ENCODE measurements at regions not wholly inside any gene's neighbourhood (a gene's known extent, or its start where the extent isn't known, plus 50 kb on each side); places are given as distances from the start of the nearest gene placed in this dataset.

- no peak for DNase-seq
These were observed 179.6 kb upstream of the IRX3 start for GRCh38 chr16:54466233-54466632.

- no peak for DNase-seq
These were observed 178.5 kb upstream of the IRX3 start for GRCh38 chr16:54465063-54465462.

GRCh38 chr16:54462771-54463170 lies 176.2 kb upstream of the IRX3 start:
- no peak for DNase-seq

- no peak for DNase-seq
These were observed 175.6 kb upstream of the IRX3 start for GRCh38 chr16:54462151-54462651.

DNA sequence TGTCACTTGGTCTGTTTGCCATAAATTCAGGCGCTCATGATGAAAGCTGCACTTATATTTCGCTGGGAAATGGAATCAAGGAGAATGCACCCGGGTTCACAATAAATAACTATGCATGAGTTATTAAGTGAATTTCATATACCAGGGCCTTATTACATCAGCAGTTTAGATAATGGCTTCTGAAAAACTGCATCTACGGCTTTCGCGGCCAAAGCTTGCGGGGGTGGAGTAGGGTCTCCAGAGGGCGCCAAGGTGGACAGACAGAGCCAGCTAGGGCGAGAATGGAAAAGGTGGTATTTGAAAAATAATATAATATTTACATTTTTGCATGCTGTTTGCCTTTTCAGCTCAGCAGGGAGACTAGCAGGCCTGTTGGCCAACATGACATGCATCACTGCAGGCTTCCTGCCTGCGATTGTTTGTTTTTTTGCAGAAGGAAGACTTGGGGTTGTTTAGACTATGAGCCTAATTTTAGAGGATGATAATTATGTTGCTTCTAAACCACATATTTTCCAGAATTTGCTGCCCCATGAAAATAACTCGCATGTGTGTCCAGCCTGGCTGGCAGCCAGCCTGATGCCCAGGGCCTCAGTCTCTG lies 173.8 kb upstream of the IRX3 start:
- no peak for DNase-seq

DNA sequence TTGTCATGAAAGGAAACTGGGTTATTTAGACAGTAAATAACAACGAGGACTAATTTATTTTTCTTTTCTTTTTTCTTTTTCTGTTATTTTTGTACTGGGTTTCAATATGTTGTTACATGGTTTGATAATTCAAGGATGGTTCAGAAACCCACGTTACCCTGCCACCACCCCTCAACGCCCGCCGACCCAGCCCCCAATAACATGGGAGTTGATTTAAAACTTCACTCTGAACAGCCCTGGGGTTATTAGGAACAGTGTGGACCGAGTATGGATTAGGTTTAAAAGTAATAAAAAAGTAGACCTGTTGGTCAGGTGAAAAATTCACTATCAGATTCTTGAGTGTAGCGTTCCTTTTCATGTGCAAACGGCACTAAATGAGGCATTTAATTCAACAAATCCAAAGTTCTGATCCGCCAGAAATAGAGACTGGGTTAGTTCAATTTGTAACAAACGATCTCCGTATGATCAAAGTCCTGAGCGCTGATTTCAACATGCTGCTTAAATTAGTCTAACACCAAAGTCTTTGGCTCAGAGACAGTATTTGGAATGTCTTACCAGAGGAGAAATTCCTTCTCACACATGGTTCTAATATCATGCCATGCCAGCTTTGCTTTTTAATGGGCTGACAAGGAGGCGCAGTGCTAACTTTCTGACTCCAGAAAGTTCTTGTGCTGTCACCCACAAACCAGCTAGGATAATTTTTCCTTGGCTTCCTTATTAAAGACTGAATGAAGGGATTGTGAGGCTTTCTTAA lies 173.1 kb upstream of the IRX3 start:
- DNase-seq: no peak

GRCh38 chr16:54458923-54459322 lies 172.3 kb upstream of the IRX3 start:
- no peak for DNase-seq

- DNase-seq: no peak
These were observed 169.7 kb upstream of the IRX3 start for GRCh38 chr16:54456291-54456690.

DNA sequence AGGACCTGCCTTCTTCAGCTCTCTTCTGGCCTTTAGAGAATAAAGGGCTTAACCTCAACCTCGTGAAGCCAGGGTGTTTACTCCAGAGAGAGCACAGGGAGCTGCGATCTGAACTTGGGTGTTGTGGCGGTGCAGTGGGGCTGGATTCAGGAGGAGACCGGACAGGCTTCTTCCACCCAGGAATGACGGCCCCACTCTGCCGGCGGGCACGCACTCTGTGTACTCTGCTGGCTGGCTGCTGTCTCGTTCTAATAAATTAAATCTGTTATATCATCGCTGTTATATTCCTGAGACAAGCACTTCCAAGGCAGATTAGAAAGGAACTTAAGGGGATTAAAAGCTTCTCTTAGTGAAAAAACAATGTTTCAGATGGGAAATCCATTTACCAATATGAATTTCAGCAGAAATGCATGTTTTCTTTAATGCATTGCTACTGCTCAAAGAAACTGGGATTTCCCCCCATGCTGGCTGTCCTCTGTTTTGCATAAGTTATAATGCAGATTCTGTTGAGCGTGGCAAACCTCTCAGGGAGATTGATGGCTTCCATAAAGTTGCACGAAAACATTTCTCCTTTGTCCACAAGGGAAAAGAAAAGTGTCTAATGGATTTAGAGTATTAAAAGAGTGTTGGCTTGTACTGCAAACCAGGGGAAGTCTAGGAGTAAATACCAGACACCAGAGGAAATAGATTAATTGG lies 168.6 kb upstream of the IRX3 start:
- DNase-seq: no peak

GRCh38 chr16:54454616-54455015 lies 168.0 kb upstream of the IRX3 start:
- DNase-seq: no peak

GRCh38 chr16:54453871-54454270 lies 167.3 kb upstream of the IRX3 start:
- no peak for DNase-seq

GRCh38 chr16:54447576-54448440 lies 161.2 kb upstream of the IRX3 start:
- no peak for DNase-seq

GRCh38 chr16:54446639-54447038 lies 160.1 kb upstream of the IRX3 start:
- no peak for DNase-seq

- DNase-seq: no peak
These were observed 158.4 kb upstream of the IRX3 start for GRCh38 chr16:54444851-54445458.

- DNase-seq: no peak
These were observed 157.3 kb upstream of the IRX3 start for GRCh38 chr16:54443839-54444238.

GRCh38 chr16:54443352-54443751 lies 156.8 kb upstream of the IRX3 start:
- no peak for DNase-seq

- DNase-seq: no peak
These were observed 156.3 kb upstream of the IRX3 start for GRCh38 chr16:54442864-54443263.

DNA sequence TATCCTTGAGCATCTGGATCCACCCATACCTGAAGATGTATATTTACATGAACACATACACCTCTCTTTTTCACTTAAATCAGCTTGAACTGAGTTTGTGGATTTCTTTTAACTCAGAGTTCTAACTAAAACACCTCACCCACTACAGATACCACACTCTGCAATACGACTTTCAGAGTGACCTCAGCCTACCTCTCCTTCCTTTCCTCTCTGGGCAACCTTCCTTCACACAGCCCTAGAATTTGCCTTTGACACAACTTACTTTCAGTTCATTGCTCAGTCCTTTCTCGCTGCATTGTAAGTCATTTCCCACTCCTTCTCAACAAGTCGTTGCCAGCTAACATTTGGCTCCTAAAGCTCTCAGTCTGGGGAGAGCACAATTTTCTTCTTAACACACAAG lies 151.9 kb upstream of the IRX3 start:
- DNase-seq: no peak

DNA sequence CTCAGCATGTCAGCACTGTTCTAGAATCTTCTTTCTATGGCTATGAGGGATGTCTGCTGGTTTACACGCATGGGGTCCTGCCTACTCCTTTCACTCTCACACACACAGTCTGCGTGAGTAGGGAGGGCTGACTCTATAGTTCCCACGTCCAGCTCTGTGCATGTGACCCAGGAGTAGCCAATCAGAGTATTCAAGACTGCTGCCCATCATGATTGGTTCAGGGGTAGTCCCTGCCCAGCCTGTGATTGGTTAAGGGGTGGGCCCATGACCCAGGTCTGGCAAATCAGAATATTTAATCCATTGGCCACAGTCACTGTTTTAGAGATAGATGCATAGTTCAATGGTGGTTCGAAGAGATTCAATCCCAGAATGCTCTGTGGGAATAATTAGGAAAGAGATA lies 151.3 kb upstream of the IRX3 start:
- DNase-seq: no peak

DNA sequence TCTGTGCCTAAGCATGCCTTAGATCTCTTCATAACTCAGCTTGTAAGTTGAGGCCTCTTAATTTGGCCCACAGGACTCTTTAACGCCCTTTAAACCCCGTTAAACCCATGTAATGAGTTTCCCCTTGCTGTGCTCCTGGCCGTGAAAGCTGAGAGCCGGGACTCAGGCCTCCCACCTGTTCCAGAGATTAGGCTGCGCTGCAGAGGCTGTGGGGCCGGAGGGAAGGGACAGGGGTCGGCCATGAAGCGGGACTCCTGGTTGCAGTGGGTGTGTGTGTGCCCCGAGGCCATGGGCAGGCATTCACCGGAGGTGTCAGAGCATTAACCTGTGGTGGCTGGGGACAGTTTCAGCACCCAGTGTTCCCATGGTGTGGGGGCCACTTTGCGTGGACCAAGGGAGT lies 150.8 kb upstream of the IRX3 start:
- DNase-seq: no peak

- no peak for DNase-seq
These were observed 149.8 kb upstream of the IRX3 start for GRCh38 chr16:54436346-54436745.

- DNase-seq: no peak
These were observed 148.3 kb upstream of the IRX3 start for GRCh38 chr16:54434859-54435258.

GRCh38 chr16:54432897-54433229 lies 146.3 kb upstream of the IRX3 start:
- DNase-seq: no peak

Data from SW 1271 (cell line).